Loucy (cell line): ENCODE measurements at regions not wholly inside any gene's neighbourhood (a gene's known extent, or its start where the extent isn't known, plus 50 kb on each side); places are given as distances from the start of the nearest gene placed in this dataset.

ENCODE experiments used
- H2AFZ ChIP-seq: fragments of 200-600 bp; sonication (generic); 2 replicates; pipeline ENCODE4 v1.6.0; 2016; ENCODE audit warnings: antibody characterized with exemption, mild to moderate bottlenecking, low read length, moderate library complexity
- H3F3A ChIP-seq: fragments of 200-600 bp; 2 replicates; pipeline ENCODE4 v1.6.0; 2016; ENCODE audit warnings: antibody characterized with exemption, low read depth, mild to moderate bottlenecking
- H3K27me3 ChIP-seq: fragments of 200-600 bp; sonication (generic); 2 replicates; pipeline ENCODE4 v1.6.1; 2014; ENCODE audit warnings: low read length, mild to moderate bottlenecking; ENCODE audit not compliant: insufficient read depth, poor library complexity, severe bottlenecking
- H3K36me3 ChIP-seq: fragments of 200-600 bp; sonication (generic); 2 replicates; pipeline ENCODE4 v1.6.1; 2016; ENCODE audit warnings: low read length; ENCODE audit not compliant: insufficient read depth
- H3K4me1 ChIP-seq: fragments of 200-600 bp; sonication (generic); 2 replicates; pipeline ENCODE4 v1.5.1; 2014; ENCODE audit warnings: low read length, mild to moderate bottlenecking; ENCODE audit not compliant: insufficient read depth, poor library complexity, severe bottlenecking
- H3K4me2 ChIP-seq: fragments of 200-600 bp; sonication (generic); 2 replicates; pipeline ENCODE4 v1.6.0; 2014; ENCODE audit warnings: antibody characterized with exemption, low read length, low read depth, mild to moderate bottlenecking; ENCODE audit not compliant: poor library complexity, severe bottlenecking
- H3K4me3 ChIP-seq: fragments of 200-600 bp; sonication (generic); 2 replicates; pipeline ENCODE4 v1.5.1; 2014; ENCODE audit warnings: low read length, mild to moderate bottlenecking, mixed read lengths; ENCODE audit not compliant: poor library complexity, severe bottlenecking
- H3K79me2 ChIP-seq: fragments of 200-600 bp; sonication (generic); 2 replicates; pipeline ENCODE4 v1.6.1; 2014; ENCODE audit warnings: low read length; ENCODE audit not compliant: insufficient read depth
- H3K9ac ChIP-seq: fragments of 200-600 bp; sonication (generic); 2 replicates; pipeline ENCODE4 v1.6.0; 2014; ENCODE audit warnings: mild to moderate bottlenecking, low read depth, low read length, moderate library complexity; ENCODE audit not compliant: poor library complexity, severe bottlenecking
- H3K9me2 ChIP-seq: fragments of 200-600 bp; sonication (generic); replicated peaks from 2 replicates; pipeline ENCODE4 v1.6.1; 2016; ENCODE audit warnings: low read depth, low read length, mixed read lengths
- H3K9me3 ChIP-seq: fragments of 200-600 bp; sonication (generic); 2 replicates; pipeline ENCODE4 v1.6.1; 2014; ENCODE audit warnings: mild to moderate bottlenecking, antibody characterized with exemption, low read length, low read depth; ENCODE audit not compliant: insufficient read depth
- H4K20me1 ChIP-seq: fragments of 200-600 bp; sonication (generic); 2 replicates; pipeline ENCODE4 v1.6.0; 2014; ENCODE audit warnings: antibody characterized with exemption, low read length, mild to moderate bottlenecking; ENCODE audit not compliant: insufficient read depth, poor library complexity, severe bottlenecking
- EZH2phosphoT487 ChIP-seq: fragments of 200-600 bp; IDR thresholded peaks from 2 replicates; pipeline ENCODE4 v1.6.1; 2018; ENCODE audit warnings: antibody characterized with exemption, mild to moderate bottlenecking, moderate library complexity, borderline replicate concordance
- TF ChIP-seq, protein P1 (sequence below): fragments of 200-600 bp; sonication (generic); conservative IDR thresholded peaks from 2 replicates; pipeline ENCODE4 v1.5.1; 2014; ENCODE audit warnings: mild to moderate bottlenecking, antibody characterized with exemption, low read length

DNA sequence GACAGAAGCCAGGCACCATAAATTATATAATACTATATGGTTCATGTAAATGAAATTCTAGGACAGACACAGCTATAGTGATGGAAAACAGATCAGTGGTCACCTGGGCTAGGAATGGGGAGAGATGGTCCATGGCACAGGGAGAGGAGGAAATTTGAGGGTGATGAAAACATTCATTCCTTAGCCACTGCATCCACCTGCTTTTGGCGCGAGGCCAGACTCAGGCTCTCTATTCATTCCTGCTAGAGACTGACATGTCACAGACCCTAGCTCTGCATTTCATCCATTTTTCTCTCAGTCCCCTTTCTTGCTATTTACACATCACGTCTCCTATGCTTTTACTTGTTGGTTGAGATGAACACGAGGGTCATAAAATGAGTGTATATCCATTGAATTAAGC is 628.3 kb upstream of the SLC10A2 start:
- Histone ChIP-seq H4K20me1 (no peaks in the 10 kb centered on the region), H3K9me3 (no peaks in the 10 kb centered on the region), H3K9me2 (no peaks in the 10 kb centered on the region), H3K9ac (no peak overlapping the region), H3K4me1 (no peaks in the 10 kb centered on the region), H3K27me3 (no peaks in the 10 kb centered on the region), H3F3A (no peaks in the 10 kb centered on the region), H3K4me3 (no peak overlapping the region), H3K79me2 (no peaks in the 10 kb centered on the region), H3K4me2 (no peak overlapping the region), H3K36me3 (no peaks in the 10 kb centered on the region), H2AFZ (no peak overlapping the region)
- no peak for TF ChIP-seq EZH2phosphoT487
- TF ChIP-seq, protein P1, sequence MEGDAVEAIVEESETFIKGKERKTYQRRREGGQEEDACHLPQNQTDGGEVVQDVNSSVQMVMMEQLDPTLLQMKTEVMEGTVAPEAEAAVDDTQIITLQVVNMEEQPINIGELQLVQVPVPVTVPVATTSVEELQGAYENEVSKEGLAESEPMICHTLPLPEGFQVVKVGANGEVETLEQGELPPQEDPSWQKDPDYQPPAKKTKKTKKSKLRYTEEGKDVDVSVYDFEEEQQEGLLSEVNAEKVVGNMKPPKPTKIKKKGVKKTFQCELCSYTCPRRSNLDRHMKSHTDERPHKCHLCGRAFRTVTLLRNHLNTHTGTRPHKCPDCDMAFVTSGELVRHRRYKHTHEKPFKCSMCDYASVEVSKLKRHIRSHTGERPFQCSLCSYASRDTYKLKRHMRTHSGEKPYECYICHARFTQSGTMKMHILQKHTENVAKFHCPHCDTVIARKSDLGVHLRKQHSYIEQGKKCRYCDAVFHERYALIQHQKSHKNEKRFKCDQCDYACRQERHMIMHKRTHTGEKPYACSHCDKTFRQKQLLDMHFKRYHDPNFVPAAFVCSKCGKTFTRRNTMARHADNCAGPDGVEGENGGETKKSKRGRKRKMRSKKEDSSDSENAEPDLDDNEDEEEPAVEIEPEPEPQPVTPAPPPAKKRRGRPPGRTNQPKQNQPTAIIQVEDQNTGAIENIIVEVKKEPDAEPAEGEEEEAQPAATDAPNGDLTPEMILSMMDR: no peak

DNA sequence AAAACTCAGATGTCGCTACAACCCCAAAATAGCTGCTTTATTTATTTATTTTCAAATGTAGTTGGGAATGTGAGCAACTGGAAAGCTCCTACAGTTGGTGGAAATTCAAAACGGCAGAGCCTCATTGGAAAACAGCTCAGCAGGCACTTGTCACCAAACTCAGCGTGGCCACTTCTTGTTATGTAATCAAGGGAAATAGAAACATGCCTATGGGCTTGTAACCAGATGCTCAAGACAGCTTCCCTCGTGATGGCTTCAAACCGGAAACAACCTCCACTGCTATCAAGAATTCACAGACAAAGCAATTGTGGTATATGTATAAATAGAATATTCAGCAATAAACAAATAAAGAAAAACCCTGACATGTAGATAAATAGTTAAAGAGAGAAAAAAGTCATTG is 627.8 kb upstream of the SLC10A2 start:
- Histone ChIP-seq H3K9me3 (no peaks in the 10 kb centered on the region), H3K27me3 (no peaks in the 10 kb centered on the region), H4K20me1 (no peaks in the 10 kb centered on the region), H3K79me2 (no peaks in the 10 kb centered on the region), H3K36me3 (no peaks in the 10 kb centered on the region), H3F3A (no peaks in the 10 kb centered on the region), H3K4me2 (no peak overlapping the region), H3K4me3 (no peak overlapping the region), H3K9ac (no peak overlapping the region), H3K9me2 (no peaks in the 10 kb centered on the region), H3K4me1 (no peaks in the 10 kb centered on the region), H2AFZ (no peak overlapping the region)
- TF ChIP-seq, protein P1: no peak
- TF ChIP-seq EZH2phosphoT487: no peak

DNA sequence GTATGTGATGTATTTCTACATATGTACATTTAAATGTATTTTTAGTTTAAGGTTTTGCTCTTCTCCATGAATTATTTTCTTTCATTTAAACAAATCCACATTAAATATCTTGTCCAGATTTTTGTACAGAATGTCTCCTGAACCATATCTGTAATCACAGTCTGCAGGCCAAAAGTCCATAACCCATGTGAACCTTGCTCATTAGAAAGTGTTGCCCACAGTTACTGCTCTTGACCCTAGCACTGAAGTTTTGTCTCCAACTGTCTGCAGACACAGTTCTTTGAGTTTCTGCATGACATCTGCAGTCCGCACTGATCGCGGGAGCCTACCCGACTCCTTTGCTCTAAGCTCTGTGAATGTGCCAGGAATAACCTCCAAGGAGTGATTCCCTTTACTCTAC is 626.2 kb upstream of the SLC10A2 start:
- Histone ChIP-seq H3K4me1 (no peaks in the 10 kb centered on the region), H4K20me1 (no peaks in the 10 kb centered on the region), H3K36me3 (no peaks in the 10 kb centered on the region), H3K27me3 (no peaks in the 10 kb centered on the region), H3F3A (no peaks in the 10 kb centered on the region), H3K9ac (no peak overlapping the region), H3K4me2 (no peak overlapping the region), H2AFZ (no peak overlapping the region), H3K9me2 (no peaks in the 10 kb centered on the region), H3K4me3 (no peak overlapping the region), H3K9me3 (no peaks in the 10 kb centered on the region), H3K79me2 (no peaks in the 10 kb centered on the region)
- TF ChIP-seq, protein P1: no peak
- TF ChIP-seq EZH2phosphoT487: no peak
